BE2C (cell line): ENCODE measurements at regions not wholly inside any gene's neighbourhood (a gene's known extent, or its start where the extent isn't known, plus 50 kb on each side); places are given as distances from the start of the nearest gene placed in this dataset.

Source experiments
- DNase-seq: peaks from one replicate; pipeline ENCODE4 v3.0.0-alpha.2; 2020
- H3K27me3 ChIP-seq: fragments of 250-450 bp; sonication (Bioruptor Pico); 2 replicates; pipeline ENCODE4 v1.5.1; 2020; ENCODE audit warnings: mild to moderate bottlenecking
- H3K36me3 ChIP-seq: fragments of 250-450 bp; sonication (Bioruptor Pico); 2 replicates; pipeline ENCODE4 v1.5.1; 2020; ENCODE audit warnings: mild to moderate bottlenecking
- H3K4me1 ChIP-seq: fragments of 250-450 bp; sonication (Bioruptor Pico); 2 replicates; pipeline ENCODE4 v1.5.1; 2020
- H3K4me3 ChIP-seq: 2 replicates; pipeline ENCODE4 v1.5.1; 2011; ENCODE audit warnings: low read depth, low read length
- H3K9me3 ChIP-seq: fragments of 250-450 bp; sonication (Bioruptor Pico); 2 replicates; pipeline ENCODE4 v1.5.1; 2020
- TF ChIP-seq, protein P1 (sequence below): IDR thresholded peaks from 2 replicates; pipeline ENCODE4 v1.5.1; 2012; ENCODE audit warnings: mild to moderate bottlenecking, low read depth, low read length

DNA sequence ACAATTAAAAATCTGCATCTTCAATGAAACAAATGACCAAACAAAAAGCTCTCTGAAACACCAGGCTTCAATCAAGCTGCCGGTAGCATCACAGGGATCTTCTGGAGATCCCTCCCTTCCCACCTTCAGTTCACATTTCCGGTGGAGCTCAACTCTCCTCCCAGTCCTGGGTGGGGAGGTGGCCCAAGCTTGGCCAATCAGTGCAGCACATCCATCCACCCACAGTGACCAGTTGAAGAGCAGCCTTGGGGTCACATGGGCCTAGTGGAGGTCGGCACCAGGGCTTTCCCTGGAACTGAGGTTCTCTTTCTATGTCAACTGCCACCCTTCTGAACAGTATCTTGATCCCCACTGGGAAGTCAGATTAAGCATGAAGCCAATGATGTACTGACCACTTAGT lies 620.1 kb upstream of the MGMT start:
- H3K4me1 ChIP-seq: no peaks in the 10 kb centered on the region

DNA sequence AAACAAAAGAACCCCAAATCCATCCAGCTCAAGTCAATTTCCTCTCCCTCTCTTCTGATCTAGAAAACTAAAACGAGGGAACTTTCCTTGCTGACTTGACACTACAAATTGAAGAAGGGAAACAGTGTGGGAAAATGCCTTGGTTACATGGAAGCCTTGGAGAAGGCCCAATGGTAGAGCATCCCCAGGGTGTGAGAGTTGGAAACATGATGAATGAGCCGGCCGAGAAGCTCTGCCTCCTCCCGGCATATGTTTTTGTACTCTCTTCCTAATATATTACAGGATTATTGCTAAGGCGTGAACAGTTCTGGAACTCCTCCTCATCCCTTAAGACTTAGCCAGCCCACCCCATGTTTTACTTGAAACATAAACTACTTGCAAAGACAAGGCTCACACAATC lies 618.2 kb upstream of the MGMT start:
- DNase-seq: no peak
- no peaks in the 10 kb centered on the region for H3K4me1 ChIP-seq
- no peaks in the 10 kb centered on the region for H3K36me3 ChIP-seq
- TF ChIP-seq, protein P1, sequence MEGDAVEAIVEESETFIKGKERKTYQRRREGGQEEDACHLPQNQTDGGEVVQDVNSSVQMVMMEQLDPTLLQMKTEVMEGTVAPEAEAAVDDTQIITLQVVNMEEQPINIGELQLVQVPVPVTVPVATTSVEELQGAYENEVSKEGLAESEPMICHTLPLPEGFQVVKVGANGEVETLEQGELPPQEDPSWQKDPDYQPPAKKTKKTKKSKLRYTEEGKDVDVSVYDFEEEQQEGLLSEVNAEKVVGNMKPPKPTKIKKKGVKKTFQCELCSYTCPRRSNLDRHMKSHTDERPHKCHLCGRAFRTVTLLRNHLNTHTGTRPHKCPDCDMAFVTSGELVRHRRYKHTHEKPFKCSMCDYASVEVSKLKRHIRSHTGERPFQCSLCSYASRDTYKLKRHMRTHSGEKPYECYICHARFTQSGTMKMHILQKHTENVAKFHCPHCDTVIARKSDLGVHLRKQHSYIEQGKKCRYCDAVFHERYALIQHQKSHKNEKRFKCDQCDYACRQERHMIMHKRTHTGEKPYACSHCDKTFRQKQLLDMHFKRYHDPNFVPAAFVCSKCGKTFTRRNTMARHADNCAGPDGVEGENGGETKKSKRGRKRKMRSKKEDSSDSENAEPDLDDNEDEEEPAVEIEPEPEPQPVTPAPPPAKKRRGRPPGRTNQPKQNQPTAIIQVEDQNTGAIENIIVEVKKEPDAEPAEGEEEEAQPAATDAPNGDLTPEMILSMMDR: no peak
- H3K9me3 ChIP-seq: no peaks in the 10 kb centered on the region
- no peak overlapping the region for H3K4me3 ChIP-seq
- no peaks in the 10 kb centered on the region for H3K27me3 ChIP-seq

More for the DNA sequence above, 620.1 kb upstream of the MGMT start:
- no peak for DNase-seq
- H3K9me3 ChIP-seq: no peaks in the 10 kb centered on the region
- H3K4me3 ChIP-seq: no peak overlapping the region
- TF ChIP-seq, protein P1: no peak
- H3K36me3 ChIP-seq: no peaks in the 10 kb centered on the region
- H3K27me3 ChIP-seq: no peaks in the 10 kb centered on the region

DNA sequence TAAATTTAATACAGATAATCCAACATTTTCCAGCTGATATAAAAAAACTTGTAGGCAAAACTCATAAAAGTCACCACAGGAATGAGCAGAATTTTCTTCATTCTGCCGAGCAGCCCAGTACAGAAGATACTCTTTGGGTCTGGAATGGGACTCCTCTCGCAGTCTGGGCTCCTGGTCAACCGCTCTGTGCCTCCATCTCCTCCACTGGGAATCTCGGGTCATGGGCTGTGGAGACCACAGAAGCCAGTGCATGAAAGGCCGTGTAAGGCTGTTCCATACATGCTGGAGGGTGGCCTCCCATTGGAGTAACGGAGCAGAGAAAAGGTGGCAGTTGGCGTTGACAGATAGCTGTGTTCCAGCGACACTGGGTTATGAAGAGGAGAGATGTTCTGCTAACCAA lies 616.4 kb upstream of the MGMT start:
- Histone ChIP-seq H3K4me1 (no peaks in the 10 kb centered on the region), H3K27me3 (no peaks in the 10 kb centered on the region), H3K9me3 (no peaks in the 10 kb centered on the region), H3K4me3 (no peak overlapping the region), H3K36me3 (no peaks in the 10 kb centered on the region)
- no peak for DNase-seq
- TF ChIP-seq, protein P1: no peak

DNA sequence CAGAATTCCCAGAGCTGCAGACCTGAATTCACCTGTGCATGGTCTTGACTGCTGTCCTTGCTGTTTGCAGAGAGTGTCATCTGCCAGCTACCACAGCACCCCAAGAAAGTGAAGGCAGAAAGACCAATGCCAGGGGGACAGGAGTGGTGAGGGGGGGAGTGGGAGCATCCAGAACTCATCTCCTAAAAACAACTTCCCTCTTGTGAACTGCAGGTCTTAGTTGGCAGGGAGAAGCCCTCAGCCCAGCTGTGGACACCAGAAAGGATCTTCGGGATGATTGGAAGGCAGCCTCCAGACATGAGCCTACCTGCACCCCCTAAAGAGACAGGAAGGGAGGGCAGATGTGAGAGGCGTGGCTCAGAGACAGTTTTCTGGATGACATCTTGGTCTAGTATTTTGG lies 615.8 kb upstream of the MGMT start:
- H3K4me1 ChIP-seq: no peaks in the 10 kb centered on the region
- H3K36me3 ChIP-seq: no peaks in the 10 kb centered on the region
- no peak overlapping the region for H3K4me3 ChIP-seq
- no peaks in the 10 kb centered on the region for H3K27me3 ChIP-seq
- H3K9me3 ChIP-seq: no peaks in the 10 kb centered on the region
- TF ChIP-seq, protein P1: no peak
- no peak for DNase-seq

DNA sequence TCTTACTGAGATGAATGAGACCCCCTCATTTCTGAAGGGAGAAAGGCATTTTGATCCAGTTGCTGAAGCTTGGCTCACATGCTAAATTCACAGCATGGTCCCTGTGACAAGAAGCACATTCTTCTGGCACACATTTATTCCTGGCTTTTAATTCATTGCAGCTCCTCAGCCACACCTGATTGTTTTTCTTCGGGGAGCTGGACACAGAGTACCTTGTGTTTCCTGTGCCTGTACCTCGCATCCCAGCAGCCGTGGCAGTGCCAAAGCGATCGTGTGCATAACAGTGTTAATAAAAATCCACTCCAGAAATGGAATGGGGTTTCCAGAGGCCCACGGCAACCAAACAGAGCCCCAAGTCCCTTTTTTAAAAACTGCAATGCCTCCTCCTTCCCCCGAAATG lies 615.3 kb upstream of the MGMT start:
- H3K4me3 ChIP-seq: no peak overlapping the region
- no peak for DNase-seq
- TF ChIP-seq, protein P1: no peak
- H3K27me3 ChIP-seq: no peaks in the 10 kb centered on the region
- no peaks in the 10 kb centered on the region for H3K4me1 ChIP-seq
- no peaks in the 10 kb centered on the region for H3K9me3 ChIP-seq
- H3K36me3 ChIP-seq: no peaks in the 10 kb centered on the region

DNA sequence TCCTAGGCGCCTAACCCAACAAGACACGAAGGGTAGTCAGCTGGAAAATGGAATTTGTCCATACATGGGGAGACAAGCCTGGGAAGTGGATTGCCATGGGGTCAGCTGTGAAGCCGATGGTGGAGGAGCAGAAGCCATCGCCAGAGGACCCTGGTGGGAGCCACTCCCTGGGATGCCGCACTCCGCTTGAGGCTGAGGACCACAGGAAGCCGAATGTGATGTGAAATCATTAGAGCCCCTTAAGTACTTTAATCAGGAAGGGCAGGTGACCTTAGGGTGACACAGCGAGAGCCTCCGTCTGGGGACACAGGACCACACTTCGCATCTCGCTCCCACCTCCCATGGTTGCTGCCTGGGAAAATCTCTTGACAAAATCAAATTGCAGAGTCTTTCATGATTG lies 614.6 kb upstream of the MGMT start:
- Histone ChIP-seq H3K27me3 (no peaks in the 10 kb centered on the region), H3K9me3 (no peaks in the 10 kb centered on the region), H3K36me3 (no peaks in the 10 kb centered on the region), H3K4me3 (no peak overlapping the region), H3K4me1 (no peaks in the 10 kb centered on the region)
- TF ChIP-seq, protein P1: no peak
- DNase-seq: no peak
